8988T (cell line): ENCODE measurements at regions not wholly inside any gene's neighbourhood (a gene's known extent, or its start where the extent isn't known, plus 50 kb on each side); places are given as distances from the start of the nearest gene placed in this dataset.

Experiments
- DNase-seq: peaks from one replicate; pipeline ENCODE4 v3.0.0; 2011

DNA sequence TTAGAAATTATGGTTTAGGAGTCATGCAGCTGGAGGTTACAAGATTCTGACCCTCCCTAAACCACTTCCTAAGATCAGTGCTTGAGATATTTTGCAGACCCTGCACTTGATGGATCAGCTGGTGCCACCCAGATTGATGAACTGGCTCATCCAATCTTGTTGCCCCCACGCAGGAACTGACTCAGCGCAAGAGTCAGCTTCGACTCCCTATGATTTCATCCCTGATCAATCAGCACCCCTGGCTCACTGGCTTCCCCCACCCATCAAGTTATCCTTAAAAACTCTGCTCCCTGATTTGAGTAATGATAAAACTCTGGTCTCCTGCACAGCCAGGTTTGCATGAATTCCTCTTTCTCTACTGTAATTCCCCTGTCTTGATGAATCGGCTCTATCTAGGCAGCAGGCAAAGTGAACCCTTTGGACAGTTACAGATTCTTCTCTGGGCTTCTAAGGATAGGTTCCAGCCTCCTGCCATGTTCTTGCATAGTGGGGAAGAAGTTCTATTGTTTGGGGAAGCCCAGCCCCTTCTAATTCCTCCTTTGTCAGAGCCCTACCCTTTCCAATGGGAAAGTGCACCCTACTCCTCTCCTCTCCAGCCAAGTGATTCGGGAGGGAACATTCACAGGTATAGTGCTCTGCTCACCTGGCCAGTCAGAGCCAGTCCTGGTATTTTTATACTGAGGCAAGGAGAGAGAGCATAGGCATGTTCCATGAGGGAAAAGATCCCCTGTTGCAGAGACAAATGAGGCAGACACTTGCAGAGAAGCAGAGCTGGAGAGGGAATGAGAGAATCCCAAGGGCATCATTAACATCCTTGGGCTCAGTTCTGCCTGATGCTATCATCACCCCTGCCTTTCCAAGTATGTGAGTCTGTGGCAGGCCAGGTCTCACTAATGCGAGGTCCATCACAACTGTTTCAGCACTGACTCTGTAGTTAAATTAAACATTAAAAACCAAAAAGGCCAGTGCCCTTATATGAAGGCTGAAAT lies 224.4 kb upstream of the GALNT17 start:
- no peak for DNase-seq

- no peak for DNase-seq
Observed at GRCh38 chr7:70913924-70914323, 218.0 kb upstream of the GALNT17 start.

DNA sequence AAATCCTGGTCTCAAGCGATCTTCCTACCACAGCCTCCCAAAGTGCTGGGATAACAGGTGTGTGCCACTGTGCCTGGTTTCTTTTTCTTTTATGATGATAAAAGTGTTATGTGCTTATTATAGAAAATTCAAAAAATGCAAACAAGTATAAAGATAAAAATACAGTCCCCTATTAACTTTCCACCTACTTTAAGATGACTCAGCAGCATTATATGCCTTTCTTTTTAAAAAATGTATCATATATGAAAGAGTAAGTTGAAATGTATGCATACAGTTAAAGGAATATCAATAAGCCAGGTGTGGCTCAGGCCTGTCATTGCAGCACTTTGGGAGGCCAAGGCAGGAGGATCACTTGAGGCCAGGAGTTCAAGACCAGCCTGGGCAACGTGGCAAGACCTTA lies 216.9 kb upstream of the GALNT17 start:
- no peak for DNase-seq

DNA sequence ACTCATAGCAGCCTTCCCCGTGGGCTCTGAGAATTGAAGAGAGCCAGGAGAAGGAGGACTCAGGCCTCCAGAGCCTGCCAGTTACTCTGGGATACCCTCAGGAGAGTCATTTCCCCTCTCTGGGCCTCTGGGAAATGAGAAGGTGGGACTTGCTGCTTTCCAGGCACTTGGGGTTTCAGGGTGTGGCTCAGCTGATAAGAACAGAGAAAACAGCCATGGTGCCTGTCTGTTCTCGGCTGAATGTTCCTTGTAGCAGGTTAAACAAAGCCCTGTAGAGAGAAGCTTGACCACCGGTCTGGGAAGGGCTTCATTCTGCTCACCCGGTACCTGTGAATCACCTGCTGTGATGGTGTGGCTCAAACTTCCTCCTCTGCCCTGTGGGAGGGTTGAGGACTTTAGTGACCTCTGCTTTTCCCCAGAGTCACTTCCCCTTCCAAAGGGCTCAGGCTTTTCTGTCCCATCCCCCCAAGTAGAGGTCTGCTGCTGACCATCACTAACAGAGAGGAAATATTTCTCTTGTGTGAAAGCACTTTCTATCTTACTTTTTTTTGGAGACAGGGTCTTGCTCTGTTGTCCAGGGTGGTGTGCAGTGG lies 212.4 kb upstream of the GALNT17 start:
- DNase-seq, result no peak

DNA sequence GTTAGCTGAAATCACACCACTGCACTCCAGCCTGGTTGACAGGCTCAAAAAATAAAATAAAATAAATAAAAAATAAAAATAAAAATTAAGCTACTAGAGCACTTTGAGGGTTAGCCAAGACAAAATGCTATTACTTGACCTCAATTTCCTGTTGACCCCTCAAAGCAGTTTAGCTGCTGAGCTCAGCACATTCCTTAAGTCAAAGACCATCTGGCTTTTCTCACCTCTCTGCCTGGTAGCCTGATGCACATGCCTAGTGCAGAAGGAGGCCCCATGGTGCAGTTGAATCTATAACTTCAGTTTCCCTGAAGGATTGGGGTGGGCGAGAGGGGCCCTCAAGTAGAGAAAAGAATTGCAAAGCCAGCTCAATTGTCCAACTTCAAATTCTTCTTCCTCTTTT lies 211.1 kb upstream of the GALNT17 start:
- DNase-seq, result no peak

DNA sequence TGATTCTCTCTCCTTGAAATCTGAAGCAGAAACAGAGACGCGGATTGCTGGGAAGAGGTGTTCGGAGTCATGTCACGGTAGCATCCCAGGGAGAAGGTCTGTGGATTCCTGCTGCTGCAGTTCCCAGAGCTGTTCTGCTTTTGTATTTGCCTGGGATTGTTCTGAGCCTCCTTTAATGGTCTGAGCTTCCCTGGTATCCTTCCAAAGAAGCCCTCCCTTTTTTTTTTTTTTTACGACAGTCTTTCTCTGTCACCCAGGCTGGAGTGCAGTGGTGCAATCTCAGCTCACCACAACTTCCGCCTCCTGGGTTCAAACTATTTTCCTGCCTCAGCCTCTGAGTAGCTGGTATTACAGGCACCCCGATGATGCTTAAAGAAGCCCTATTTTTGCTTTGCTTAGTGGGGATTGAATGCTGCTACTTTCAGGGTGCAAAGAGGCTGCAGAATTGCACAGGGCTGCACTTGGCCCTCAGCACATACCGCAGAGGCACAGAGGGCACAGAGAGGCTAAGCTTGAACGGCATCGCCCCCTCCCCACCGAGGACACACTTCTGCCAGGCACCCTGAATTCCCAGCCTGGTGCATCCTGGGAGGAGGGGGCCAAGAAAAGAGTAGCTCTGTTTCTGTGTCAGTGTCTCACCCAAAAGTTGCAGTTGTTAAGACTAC lies 208.6 kb upstream of the GALNT17 start:
- no peak for DNase-seq

- DNase-seq, result no peak
Observed at GRCh38 chr7:70925411-70926115, 206.4 kb upstream of the GALNT17 start.

DNA sequence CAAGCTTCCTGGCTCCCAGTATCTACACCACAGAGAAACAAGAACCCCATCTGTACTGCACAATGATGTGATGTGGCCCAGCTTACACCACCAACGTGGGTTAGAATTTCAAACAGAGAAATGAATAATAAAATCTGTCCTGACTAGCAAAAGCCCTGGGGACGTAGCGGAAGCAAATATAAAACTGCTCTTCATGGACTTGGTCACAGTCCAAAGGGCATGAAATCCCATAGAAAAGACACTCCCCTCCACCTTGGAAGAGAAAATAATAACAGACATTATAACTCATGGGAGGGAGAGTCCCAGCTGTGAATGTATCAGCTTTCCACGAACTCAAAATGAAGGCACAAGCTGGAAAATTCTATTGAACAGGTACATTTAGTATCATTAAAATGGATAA lies 205.3 kb upstream of the GALNT17 start:
- DNase-seq, result no peak

DNA sequence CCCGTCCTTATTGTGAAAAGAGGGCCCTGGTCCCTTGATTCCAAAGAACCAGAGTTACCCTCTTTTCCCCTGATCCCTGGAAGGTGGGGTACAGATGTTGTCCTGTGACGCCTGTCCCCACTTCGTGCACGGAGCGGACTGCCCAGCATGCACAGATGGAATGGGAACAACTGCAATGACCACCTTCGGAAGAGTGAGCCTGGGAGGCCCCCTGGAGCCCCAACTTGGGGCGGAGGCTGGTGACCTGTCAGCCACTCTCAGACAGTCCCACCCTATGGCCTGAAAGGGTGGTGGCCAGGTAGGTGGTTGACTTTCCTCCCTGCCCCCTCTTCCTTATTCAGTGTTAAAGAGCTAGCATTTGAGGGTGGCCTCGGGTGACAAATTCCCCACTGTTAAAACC lies 196.6 kb upstream of the GALNT17 start:
- DNase-seq, result no peak

DNA sequence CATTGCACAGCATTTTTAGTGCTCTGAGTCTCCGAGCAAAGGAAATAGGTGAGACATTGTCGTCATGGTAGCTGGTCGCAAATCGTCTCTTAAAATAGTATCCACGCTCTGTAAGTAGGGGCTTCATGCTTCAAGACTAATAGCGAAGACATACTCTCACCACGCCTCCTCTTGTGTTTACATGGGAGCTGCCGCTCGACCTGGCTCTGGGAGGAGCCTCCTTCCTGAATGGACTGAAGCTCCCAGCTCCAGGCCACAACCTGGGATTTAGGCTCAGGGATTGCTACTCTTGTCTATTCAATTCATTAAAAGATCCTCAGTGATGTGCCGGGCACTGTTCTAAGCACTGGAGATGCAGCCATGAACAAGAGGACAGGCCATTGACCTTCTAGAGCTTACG lies 196.1 kb upstream of the GALNT17 start:
- DNase-seq, result no peak

DNA sequence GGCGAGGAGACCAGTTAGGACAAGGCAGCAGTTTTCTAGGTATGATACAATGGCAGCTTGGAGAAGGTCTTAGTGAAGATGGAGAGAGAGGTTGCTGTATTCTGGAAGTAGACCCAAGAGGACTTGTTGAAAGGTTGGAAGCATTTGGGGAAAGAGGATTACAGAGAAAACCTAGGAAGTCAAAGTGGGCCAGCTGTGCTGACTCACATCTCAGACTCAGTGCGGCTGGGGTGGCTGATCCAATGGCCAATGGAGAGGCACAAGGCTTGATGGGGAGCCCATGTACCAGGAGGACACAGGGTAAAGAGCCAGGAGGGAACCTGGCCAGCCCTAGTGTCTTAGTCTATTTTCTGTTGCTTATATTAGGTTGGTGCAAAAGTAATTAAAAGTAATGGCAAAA lies 194.5 kb upstream of the GALNT17 start:
- no peak for DNase-seq

- DNase-seq, result no peak
Observed at GRCh38 chr7:70940597-70940996, 191.3 kb upstream of the GALNT17 start.

DNA sequence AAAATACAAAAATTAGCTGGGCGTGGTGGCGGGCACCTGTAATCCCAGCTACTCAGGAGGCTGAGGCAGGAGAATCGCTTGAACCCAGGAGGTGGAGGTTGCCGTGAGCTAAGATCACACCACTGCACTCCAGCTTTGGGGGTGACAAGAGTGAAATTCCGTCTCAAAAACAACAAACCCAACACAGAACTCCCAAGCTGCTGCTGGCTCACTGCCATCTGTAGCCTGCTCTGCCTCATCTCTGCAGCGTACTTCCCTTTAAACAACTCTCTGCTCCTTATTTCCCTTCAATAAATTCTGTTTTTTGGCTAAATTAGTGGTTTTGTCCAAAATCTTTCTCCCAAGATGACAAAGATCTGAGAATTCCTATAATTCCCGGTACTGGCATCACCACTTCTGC lies 189.2 kb upstream of the GALNT17 start:
- no peak for DNase-seq

GRCh38 chr7:70944516-70944915 lies 187.4 kb upstream of the GALNT17 start:
- DNase-seq, result no peak

- no peak for DNase-seq
Observed at GRCh38 chr7:70947181-70947580, 184.8 kb upstream of the GALNT17 start.

- no peak for DNase-seq
Observed at GRCh38 chr7:70949862-70950261, 182.1 kb upstream of the GALNT17 start.

DNA sequence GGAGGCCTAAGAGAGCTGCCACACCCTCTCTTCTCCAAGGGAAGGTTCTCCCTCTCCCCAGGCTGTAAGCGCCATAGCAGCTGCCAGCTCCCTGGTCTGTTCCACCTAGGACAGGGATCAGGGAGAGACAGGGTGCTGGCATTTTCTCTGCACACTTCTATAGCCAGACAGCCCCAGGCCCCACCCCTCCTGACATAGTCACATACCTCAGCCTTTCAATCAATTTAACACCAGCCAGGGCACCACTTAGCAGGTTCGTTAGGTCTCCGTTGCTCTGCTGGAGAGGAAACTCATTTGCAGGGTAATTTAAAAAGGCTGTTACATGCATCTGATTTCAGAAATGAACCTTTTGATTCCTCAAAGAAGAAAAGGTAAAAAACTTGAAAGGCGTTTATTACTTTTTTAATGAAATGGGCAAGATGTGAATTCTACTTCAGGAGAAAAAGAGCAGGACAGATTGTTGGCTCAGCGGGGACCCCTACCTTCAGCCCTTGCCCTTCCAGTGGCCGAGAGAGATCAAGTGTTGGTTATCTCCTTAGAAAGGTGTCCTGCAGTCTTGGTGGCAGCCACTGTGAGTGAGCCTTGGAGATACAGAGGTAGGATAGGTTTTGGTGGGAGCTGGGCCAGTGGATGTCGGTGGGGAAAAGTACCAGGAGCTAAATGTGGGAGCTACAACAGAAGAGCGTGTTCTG lies 180.5 kb upstream of the GALNT17 start:
- no peak for DNase-seq

DNA sequence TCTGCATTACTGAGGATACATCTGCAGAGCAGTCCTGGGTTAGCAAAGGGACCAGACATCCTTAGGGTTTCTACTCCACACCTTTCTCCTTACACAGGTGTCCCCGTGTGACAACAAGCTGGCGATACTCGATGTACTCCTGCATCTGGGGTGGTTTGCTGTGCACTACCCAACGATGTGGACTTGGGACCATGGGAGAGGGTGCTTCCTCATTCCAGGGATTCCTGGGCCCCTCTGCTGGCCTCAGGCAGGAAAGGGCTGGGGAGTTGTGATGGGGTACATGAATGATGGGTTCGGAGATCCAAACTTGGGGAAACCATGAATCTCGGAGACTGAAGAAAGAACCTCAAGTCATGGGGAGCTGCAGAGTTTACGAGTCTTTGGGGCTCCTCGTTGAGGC lies 179.6 kb upstream of the GALNT17 start:
- no peak for DNase-seq

GRCh38 chr7:70953331-70953741 lies 178.6 kb upstream of the GALNT17 start:
- DNase-seq, result no peak

GRCh38 chr7:70953796-70954195 lies 178.1 kb upstream of the GALNT17 start:
- DNase-seq, result no peak

GRCh38 chr7:70972693-70973092 lies 159.3 kb upstream of the GALNT17 start:
- no peak for DNase-seq

- DNase-seq, result no peak
Observed at GRCh38 chr7:70975754-70976153, 156.2 kb upstream of the GALNT17 start.

DNA sequence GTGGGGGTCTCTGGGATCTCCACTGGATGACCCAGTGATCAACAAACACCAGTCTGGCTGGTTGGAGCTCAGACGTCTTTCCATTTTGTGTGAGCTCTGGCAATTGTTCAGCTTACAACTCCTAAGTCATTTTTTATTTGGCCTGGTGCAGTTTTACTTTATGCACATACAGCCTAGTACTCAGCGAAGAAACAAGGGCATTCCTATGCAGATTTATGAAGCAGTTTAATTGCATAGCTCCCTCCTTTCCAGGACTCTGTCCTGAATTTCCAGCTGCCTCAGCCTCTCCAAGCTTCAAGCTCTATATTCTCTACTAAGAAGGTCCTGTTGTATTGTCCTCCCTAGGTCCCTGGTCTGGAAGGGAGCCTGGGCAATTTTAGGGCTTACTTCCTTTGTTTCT lies 145.6 kb upstream of the GALNT17 start:
- DNase-seq, result no peak
